ENCODE measurements at regions not wholly inside any gene's neighbourhood (a gene's known extent, or its start where the extent isn't known, plus 50 kb on each side); places are given as distances from the start of the nearest gene placed in this dataset.

- Histone ChIP-seq H3K27ac (ENCODE audit: low read length) (no peak overlapping the region), H3K27me3 (ENCODE audit: insufficient read depth, low read length) (no peaks in the 10 kb centered on the region), H3K4me1 (ENCODE audit: insufficient read depth, low read length) (no peaks in the 10 kb centered on the region), H3K9ac (ENCODE audit: low read depth, low read length) (no peak overlapping the region), H3K4me3 (ENCODE audit: low read length) (no peak overlapping the region), H3K9me3 (ENCODE audit: insufficient read depth, low read depth, low read length) (no peaks in the 10 kb centered on the region), H3K36me3 (ENCODE audit: insufficient read depth, low read depth, low read length) (no peaks in the 10 kb centered on the region)
Measured at GRCh38 chr6:54614499-54615195, 231.9 kb upstream of the FAM83B start.

- no peak overlapping the region for H3K4me3 ChIP-seq (ENCODE audit: low read length)
- H3K36me3 ChIP-seq (ENCODE audit: insufficient read depth, low read depth, low read length), result no peaks in the 10 kb centered on the region
- no peak overlapping the region for H3K9ac ChIP-seq (ENCODE audit: low read depth, low read length)
- no peak overlapping the region for H3K27ac ChIP-seq (ENCODE audit: low read length)
- H3K4me1 ChIP-seq (ENCODE audit: insufficient read depth, low read length), result no peaks in the 10 kb centered on the region
- no peaks in the 10 kb centered on the region for H3K9me3 ChIP-seq (ENCODE audit: insufficient read depth, low read depth, low read length)
- no peaks in the 10 kb centered on the region for H3K27me3 ChIP-seq (ENCODE audit: insufficient read depth, low read length)
Measured at GRCh38 chr6:54617730-54618129, 228.8 kb upstream of the FAM83B start.

DNA sequence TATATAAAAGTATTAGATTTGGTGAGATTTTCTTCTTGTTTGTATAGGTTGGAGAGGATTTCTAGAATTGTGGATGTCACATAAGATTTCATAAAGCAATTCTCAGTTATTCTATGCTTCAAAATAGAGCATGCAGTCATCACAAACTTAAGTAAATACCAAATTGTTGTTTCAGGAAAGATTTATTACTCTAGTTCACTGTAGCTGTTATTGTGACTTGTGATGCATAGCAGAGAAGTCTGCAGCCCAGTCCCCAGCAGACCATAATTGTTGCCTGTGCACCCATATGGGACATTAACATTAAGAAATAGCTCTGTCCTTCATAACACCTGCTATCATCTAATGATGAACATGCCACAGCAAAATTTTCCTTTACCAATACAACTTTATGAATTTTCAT, 228.0 kb upstream of the FAM83B start:
- Histone ChIP-seq H3K4me3 (ENCODE audit: low read length) (no peak overlapping the region), H3K27me3 (ENCODE audit: insufficient read depth, low read length) (no peaks in the 10 kb centered on the region), H3K27ac (ENCODE audit: low read length) (no peak overlapping the region), H3K9ac (ENCODE audit: low read depth, low read length) (no peak overlapping the region), H3K4me1 (ENCODE audit: insufficient read depth, low read length) (no peaks in the 10 kb centered on the region), H3K36me3 (ENCODE audit: insufficient read depth, low read depth, low read length) (no peaks in the 10 kb centered on the region), H3K9me3 (ENCODE audit: insufficient read depth, low read depth, low read length) (no peaks in the 10 kb centered on the region)

DNA sequence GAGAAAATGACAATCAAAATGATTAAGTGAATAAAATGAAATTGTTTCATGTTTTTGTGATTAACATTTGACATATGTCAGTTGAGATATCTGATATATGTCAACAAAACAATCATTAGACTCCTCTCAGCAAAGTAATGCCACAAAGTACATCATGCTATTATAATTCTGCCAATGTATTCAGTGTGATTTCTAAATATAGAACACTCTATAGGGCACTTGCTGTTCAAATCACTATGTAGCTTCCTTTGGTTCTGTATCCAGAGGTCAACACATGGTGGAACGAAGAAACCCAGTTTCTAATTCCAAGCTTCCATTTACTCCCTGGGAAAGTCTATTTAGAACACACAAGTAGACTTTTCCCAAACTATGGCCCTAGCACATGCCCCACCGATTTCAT, 227.5 kb upstream of the FAM83B start:
- no peaks in the 10 kb centered on the region for H3K4me1 ChIP-seq (ENCODE audit: insufficient read depth, low read length)
- no peaks in the 10 kb centered on the region for H3K9me3 ChIP-seq (ENCODE audit: insufficient read depth, low read depth, low read length)
- no peak overlapping the region for H3K27ac ChIP-seq (ENCODE audit: low read length)
- H3K9ac ChIP-seq (ENCODE audit: low read depth, low read length), result no peak overlapping the region
- no peaks in the 10 kb centered on the region for H3K36me3 ChIP-seq (ENCODE audit: insufficient read depth, low read depth, low read length)
- H3K4me3 ChIP-seq (ENCODE audit: low read length), result no peak overlapping the region
- H3K27me3 ChIP-seq (ENCODE audit: insufficient read depth, low read length), result no peaks in the 10 kb centered on the region

DNA sequence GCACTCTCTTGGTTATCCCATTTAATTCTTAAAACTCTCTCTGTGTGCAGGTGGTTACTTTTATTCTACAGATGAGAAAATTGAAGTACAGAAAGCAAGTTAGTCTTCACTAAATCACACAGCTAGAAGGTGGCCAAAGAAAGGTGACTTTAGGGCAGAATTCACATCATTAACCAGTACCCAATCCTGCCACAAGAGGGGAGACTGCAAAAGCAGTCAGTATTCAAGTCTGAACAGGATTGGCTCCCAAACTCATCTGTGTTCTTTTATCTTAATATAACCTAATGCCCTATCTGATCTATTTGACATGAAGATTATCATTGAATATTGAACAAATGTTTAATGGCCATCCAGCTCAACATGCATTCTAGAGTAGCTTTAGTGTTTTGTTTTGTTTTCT, 225.3 kb upstream of the FAM83B start:
- Histone ChIP-seq H3K27me3 (ENCODE audit: insufficient read depth, low read length) (no peaks in the 10 kb centered on the region), H3K27ac (ENCODE audit: low read length) (no peak overlapping the region), H3K4me1 (ENCODE audit: insufficient read depth, low read length) (no peaks in the 10 kb centered on the region), H3K36me3 (ENCODE audit: insufficient read depth, low read depth, low read length) (no peaks in the 10 kb centered on the region), H3K9ac (ENCODE audit: low read depth, low read length) (no peak overlapping the region), H3K9me3 (ENCODE audit: insufficient read depth, low read depth, low read length) (no peaks in the 10 kb centered on the region), H3K4me3 (ENCODE audit: low read length) (no peak overlapping the region)

- Histone ChIP-seq H3K36me3 (ENCODE audit: insufficient read depth, low read depth, low read length) (no peaks in the 10 kb centered on the region), H3K9me3 (ENCODE audit: insufficient read depth, low read depth, low read length) (no peaks in the 10 kb centered on the region), H3K4me3 (ENCODE audit: low read length) (no peak overlapping the region), H3K27me3 (ENCODE audit: insufficient read depth, low read length) (no peaks in the 10 kb centered on the region), H3K9ac (ENCODE audit: low read depth, low read length) (no peak overlapping the region), H3K27ac (ENCODE audit: low read length) (no peak overlapping the region), H3K4me1 (ENCODE audit: insufficient read depth, low read length) (no peaks in the 10 kb centered on the region)
Measured at GRCh38 chr6:54624216-54624615, 222.4 kb upstream of the FAM83B start.

- no peaks in the 10 kb centered on the region for H3K36me3 ChIP-seq (ENCODE audit: insufficient read depth, low read depth, low read length)
Measured at GRCh38 chr6:54624779-54625178, 221.8 kb upstream of the FAM83B start.

GRCh38 chr6:54629131-54629530, 217.4 kb upstream of the FAM83B start:
- H3K9me3 ChIP-seq (ENCODE audit: insufficient read depth, low read depth, low read length), result no peaks in the 10 kb centered on the region
- H3K4me3 ChIP-seq (ENCODE audit: low read length), result no peak overlapping the region
- no peaks in the 10 kb centered on the region for H3K36me3 ChIP-seq (ENCODE audit: insufficient read depth, low read depth, low read length)
- no peaks in the 10 kb centered on the region for H3K4me1 ChIP-seq (ENCODE audit: insufficient read depth, low read length)
- no peak overlapping the region for H3K27ac ChIP-seq (ENCODE audit: low read length)
- H3K9ac ChIP-seq (ENCODE audit: low read depth, low read length), result no peak overlapping the region
- H3K27me3 ChIP-seq (ENCODE audit: insufficient read depth, low read length), result no peaks in the 10 kb centered on the region

More at GRCh38 chr6:54624779-54625178, 221.8 kb upstream of the FAM83B start:
- Histone ChIP-seq H3K4me1 (ENCODE audit: insufficient read depth, low read length) (no peaks in the 10 kb centered on the region), H3K9me3 (ENCODE audit: insufficient read depth, low read depth, low read length) (no peaks in the 10 kb centered on the region), H3K9ac (ENCODE audit: low read depth, low read length) (no peak overlapping the region), H3K4me3 (ENCODE audit: low read length) (no peak overlapping the region), H3K27ac (ENCODE audit: low read length) (no peak overlapping the region), H3K27me3 (ENCODE audit: insufficient read depth, low read length) (no peaks in the 10 kb centered on the region)

GRCh38 chr6:54632984-54633565, 213.5 kb upstream of the FAM83B start:
- Histone ChIP-seq H3K36me3 (ENCODE audit: insufficient read depth, low read depth, low read length) (no peaks in the 10 kb centered on the region), H3K4me1 (ENCODE audit: insufficient read depth, low read length) (no peaks in the 10 kb centered on the region), H3K27ac (ENCODE audit: low read length) (no peak overlapping the region), H3K9me3 (ENCODE audit: insufficient read depth, low read depth, low read length) (no peaks in the 10 kb centered on the region), H3K4me3 (ENCODE audit: low read length) (no peak overlapping the region), H3K27me3 (ENCODE audit: insufficient read depth, low read length) (no peaks in the 10 kb centered on the region), H3K9ac (ENCODE audit: low read depth, low read length) (no peak overlapping the region)

DNA sequence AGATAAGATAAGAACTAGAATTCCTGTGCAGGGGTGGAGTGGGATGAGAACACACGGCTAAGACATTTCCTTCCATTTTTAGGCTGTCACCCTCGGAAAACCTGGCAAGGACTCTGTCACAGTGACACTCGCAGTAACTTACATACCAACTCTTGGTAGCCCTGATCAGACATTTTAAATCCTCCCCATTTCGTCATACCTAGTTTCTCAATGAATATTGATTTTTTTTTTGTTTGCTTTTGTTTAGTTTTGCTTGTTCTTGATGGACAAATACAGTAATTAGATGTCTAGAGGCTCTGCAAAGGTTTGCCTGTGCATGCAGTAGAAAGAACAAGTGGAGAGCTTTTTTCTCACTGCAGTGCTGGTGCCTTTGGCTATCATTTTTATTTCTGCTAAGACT, 213.0 kb upstream of the FAM83B start:
- Histone ChIP-seq H3K27ac (ENCODE audit: low read length) (no peak overlapping the region), H3K9me3 (ENCODE audit: insufficient read depth, low read depth, low read length) (no peaks in the 10 kb centered on the region), H3K27me3 (ENCODE audit: insufficient read depth, low read length) (no peaks in the 10 kb centered on the region), H3K36me3 (ENCODE audit: insufficient read depth, low read depth, low read length) (no peaks in the 10 kb centered on the region), H3K4me3 (ENCODE audit: low read length) (no peak overlapping the region), H3K4me1 (ENCODE audit: insufficient read depth, low read length) (no peaks in the 10 kb centered on the region), H3K9ac (ENCODE audit: low read depth, low read length) (no peak overlapping the region)

- no peak overlapping the region for H3K27ac ChIP-seq (ENCODE audit: low read length)
- H3K4me3 ChIP-seq (ENCODE audit: low read length), result no peak overlapping the region
- no peak overlapping the region for H3K9ac ChIP-seq (ENCODE audit: low read depth, low read length)
- no peaks in the 10 kb centered on the region for H3K27me3 ChIP-seq (ENCODE audit: insufficient read depth, low read length)
- H3K4me1 ChIP-seq (ENCODE audit: insufficient read depth, low read length), result no peaks in the 10 kb centered on the region
- H3K36me3 ChIP-seq (ENCODE audit: insufficient read depth, low read depth, low read length), result no peaks in the 10 kb centered on the region
- H3K9me3 ChIP-seq (ENCODE audit: insufficient read depth, low read depth, low read length), result no peaks in the 10 kb centered on the region
Measured at GRCh38 chr6:54640911-54641310, 205.7 kb upstream of the FAM83B start.

DNA sequence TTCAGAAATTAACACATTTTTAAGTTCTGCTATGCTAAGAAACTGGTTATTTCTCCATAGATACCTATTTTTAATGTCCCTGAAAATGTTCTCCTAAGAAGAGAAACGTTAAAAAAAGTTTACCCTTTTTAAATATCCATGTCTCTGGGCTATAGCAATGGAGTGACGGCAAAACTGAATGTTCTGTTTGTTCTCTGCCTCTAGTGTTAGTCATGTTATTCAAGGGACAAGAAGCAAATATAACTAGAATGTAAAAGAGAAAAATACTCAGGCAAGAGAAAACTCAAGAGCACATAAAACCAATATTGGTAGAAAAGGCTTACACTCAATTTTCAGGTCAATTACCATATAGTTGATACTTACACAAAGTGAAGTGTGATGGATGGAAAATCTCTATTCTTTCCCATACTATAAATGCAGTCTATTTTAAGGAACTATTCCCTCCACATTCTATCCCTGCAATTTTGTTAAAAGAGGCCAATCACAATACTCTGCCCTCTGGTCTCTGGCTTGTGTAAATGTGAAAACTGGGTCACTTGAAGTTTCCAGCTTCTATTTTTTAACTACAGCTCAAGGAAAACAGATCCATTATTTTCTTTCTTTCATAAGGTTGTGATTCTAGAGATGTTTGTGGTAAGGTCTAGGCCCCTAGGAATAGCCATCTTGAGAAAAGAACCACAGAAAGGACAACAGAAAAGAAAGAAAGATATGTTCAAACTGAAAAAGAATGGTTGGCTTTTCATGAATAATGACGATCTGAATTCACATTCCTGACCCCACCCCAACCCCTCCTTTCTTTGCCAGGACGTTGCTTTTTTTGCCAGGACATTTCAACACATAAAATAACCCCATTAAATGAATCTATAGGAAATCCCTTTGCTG, 200.3 kb upstream of the FAM83B start:
- Histone ChIP-seq H3K36me3 (ENCODE audit: insufficient read depth, low read depth, low read length) (no peaks in the 10 kb centered on the region), H3K27ac (ENCODE audit: low read length) (no peak overlapping the region), H3K4me1 (ENCODE audit: insufficient read depth, low read length) (no peaks in the 10 kb centered on the region), H3K9me3 (ENCODE audit: insufficient read depth, low read depth, low read length) (no peaks in the 10 kb centered on the region), H3K4me3 (ENCODE audit: low read length) (no peak overlapping the region), H3K9ac (ENCODE audit: low read depth, low read length) (no peak overlapping the region), H3K27me3 (ENCODE audit: insufficient read depth, low read length) (no peaks in the 10 kb centered on the region)
